Transverse colon (tissue), 4 donors: ENCODE measurements at regions not wholly inside any gene's neighbourhood (a gene's known extent, or its start where the extent isn't known, plus 50 kb on each side); places are given as distances from the start of the nearest gene placed in this dataset.

Experiments
- DNase-seq: peaks from one replicate; pipeline ENCODE4 v3.0.0-alpha.2; 2019
- H3K27ac ChIP-seq, 4 donors: fragments of 200-600 bp; sonication (generic); 2 replicates each; pipeline ENCODE4 v1.5.1; 2016 to 2018; ENCODE audit warnings: inconsistent platforms in 4 of 4
- H3K27me3 ChIP-seq: fragments of 200-600 bp; sonication (generic); 2 replicates; pipeline ENCODE4 v1.5.1; 2017; ENCODE audit warnings: inconsistent platforms
- H3K36me3 ChIP-seq, 4 donors: fragments of 200-600 bp; sonication (generic); 2 replicates each; pipeline ENCODE4 v1.5.1; 2017 to 2019; ENCODE audit warnings: inconsistent platforms in 4 of 4
- H3K4me1 ChIP-seq, 4 donors: fragments of 200-600 bp; sonication (generic); 2 replicates each; pipeline ENCODE4 v1.5.1; 2017 to 2020; ENCODE audit warnings: inconsistent platforms in 4 of 4
- H3K4me3 ChIP-seq, 4 donors: fragments of 200-600 bp; sonication (generic); 1 replicate in 1 of 4; 2 replicates in 3 of 4; pipeline versions ENCODE4 v1.5.1 to v1.6.1; 2017 to 2019; ENCODE audit warnings: inconsistent platforms in 4 of 4
- H3K9me3 ChIP-seq, 2 donors: fragments of 200-600 bp; sonication (generic); 2 replicates each; pipeline ENCODE4 v1.5.1; 2017 to 2019; ENCODE audit warnings: inconsistent platforms in 2 of 2
- EP300 ChIP-seq: sonication (generic); formaldehyde crosslinking; IDR thresholded peaks from one replicate; pipeline ENCODE4 v1.6.1; 2017; ENCODE audit warnings: antibody characterized with exemption, low read depth
- POLR2A ChIP-seq: fragments of 450-650 bp; IDR thresholded peaks from one replicate; pipeline ENCODE4 v1.6.1; 2016; ENCODE audit warnings: antibody characterized with exemption, mild to moderate bottlenecking, moderate library complexity
- POLR2AphosphoS5 ChIP-seq, 3 donors: sonication (generic); formaldehyde crosslinking; IDR thresholded peaks; one replicate each; pipeline ENCODE4 v1.6.1; 2016; ENCODE audit warnings: antibody characterized with exemption in 3 of 3
- WGBS, 2 donors: methylation state at CpG; one replicate each; pipeline ENCODE4 v1.1.5; 2018; ENCODE audit warnings: low coverage in 1 of 2; 5-methylcytosine and 5-hydroxymethylcytosine counted together
- in situ Hi-C, 4 donors: fragments of 200-750 bp; cut with MboI; loops; one replicate each; pipeline versions ENCODE4 v1.15.0 to v1.15.1; 2017; ENCODE audit warnings: low sequenced_read_pairs in 3 of 4, low pct_ligation_motif_present in 1 of 4, low pct_unique_long_range_greater_than_20kb in 1 of 4
- intact Hi-C: fragments of 100-400 bp; cut with DNase I; formaldehyde crosslinking; loops from one replicate; pipeline ENCODE4 v1.15.1; 2023; ENCODE audit warnings: low total_unique reads
- TF ChIP-seq, protein P1 (sequence below), 5 experiments: fragments of 200-600 bp in 3 of 5; fragments of 450-650 bp in 2 of 5; sonication (generic) in 3 of 5; IDR thresholded peaks; 1 replicate in 2 of 5; 2 replicates in 3 of 5; pipeline ENCODE4 v1.5.1; 2016 to 2017; ENCODE audit warnings: antibody characterized with exemption in 5 of 5, inconsistent platforms in 3 of 5, mild to moderate bottlenecking in 2 of 5, moderate library complexity in 1 of 5

- Histone ChIP-seq H3K9me3 (peaks cover 3 to 4% of the 10 kb centered on the region in 2 donors), H3K4me1 (no peaks in the 10 kb centered on the region), H3K36me3 (no peaks in the 10 kb centered on the region), H3K27ac (no peak overlapping the region), H3K27me3 (no peaks in the 10 kb centered on the region), H3K4me3 (no peak overlapping the region)
- no peak for DNase-seq
- no peak for TF ChIP-seq EP300
- TF ChIP-seq, protein P1, sequence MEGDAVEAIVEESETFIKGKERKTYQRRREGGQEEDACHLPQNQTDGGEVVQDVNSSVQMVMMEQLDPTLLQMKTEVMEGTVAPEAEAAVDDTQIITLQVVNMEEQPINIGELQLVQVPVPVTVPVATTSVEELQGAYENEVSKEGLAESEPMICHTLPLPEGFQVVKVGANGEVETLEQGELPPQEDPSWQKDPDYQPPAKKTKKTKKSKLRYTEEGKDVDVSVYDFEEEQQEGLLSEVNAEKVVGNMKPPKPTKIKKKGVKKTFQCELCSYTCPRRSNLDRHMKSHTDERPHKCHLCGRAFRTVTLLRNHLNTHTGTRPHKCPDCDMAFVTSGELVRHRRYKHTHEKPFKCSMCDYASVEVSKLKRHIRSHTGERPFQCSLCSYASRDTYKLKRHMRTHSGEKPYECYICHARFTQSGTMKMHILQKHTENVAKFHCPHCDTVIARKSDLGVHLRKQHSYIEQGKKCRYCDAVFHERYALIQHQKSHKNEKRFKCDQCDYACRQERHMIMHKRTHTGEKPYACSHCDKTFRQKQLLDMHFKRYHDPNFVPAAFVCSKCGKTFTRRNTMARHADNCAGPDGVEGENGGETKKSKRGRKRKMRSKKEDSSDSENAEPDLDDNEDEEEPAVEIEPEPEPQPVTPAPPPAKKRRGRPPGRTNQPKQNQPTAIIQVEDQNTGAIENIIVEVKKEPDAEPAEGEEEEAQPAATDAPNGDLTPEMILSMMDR (IDR thresholded peaks at IDR 0.05), result no peak
- no peak for TF ChIP-seq POLR2AphosphoS5 (IDR thresholded peaks at IDR 0.05)
- no peak for TF ChIP-seq POLR2A
- in situ Hi-C loops (no loop called here), intact Hi-C loops (no loop called here)
Measured at GRCh38 chr13:34026308-34026707, 208.4 kb downstream of the RFC3 start.

GRCh38 chr13:34028496-34029442 is 210.8 kb downstream of the RFC3 start:
- TF ChIP-seq POLR2AphosphoS5 (IDR thresholded peaks at IDR 0.05) (no peak), EP300 (no peak), POLR2A (no peak)
- TF ChIP-seq, protein P1 (IDR thresholded peaks at IDR 0.05), result no peak
- Histone ChIP-seq H3K27ac (no peak overlapping the region), H3K9me3 (no peaks in the 10 kb centered on the region), H3K4me3 (no peak overlapping the region), H3K4me1 (no peaks in the 10 kb centered on the region), H3K27me3 (no peaks in the 10 kb centered on the region), H3K36me3 (no peaks in the 10 kb centered on the region)
- DNase-seq, result no peak
- in situ Hi-C loops (no loop called here), intact Hi-C loops (no loop called here)
- WGBS, 2 donors, result 82 to 93% methylated on average over 5 of the region's 5 CpGs

DNA sequence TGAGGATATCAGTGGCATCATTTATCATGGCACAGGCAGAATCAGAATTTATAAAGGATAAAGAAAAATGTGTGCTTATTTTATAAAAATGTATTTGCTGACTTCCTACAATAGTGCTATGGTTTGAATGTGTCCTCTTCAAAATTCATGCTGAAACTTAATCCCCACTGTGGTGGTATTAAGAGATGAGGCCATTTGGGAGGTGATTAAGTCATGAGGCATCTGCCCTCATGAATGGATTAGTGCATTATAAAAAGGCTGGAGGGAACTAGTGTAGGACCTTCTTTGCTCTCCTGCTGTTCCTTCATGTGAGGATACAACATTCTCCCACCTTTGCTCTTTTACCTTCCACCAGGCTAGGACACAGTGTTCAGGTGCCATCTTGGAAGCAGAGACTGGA is 212.8 kb downstream of the RFC3 start:
- TF ChIP-seq, protein P1 (IDR thresholded peaks at IDR 0.05), result no peak
- TF ChIP-seq EP300 (no peak), POLR2A (no peak), POLR2AphosphoS5 (IDR thresholded peaks at IDR 0.05) (no peak)
- no peak overlapping the region for H3K4me3 ChIP-seq
- DNase-seq, result no peak
- in situ Hi-C loops (no loop called here), intact Hi-C loops (no loop called here)
- H3K27me3 ChIP-seq, result no peaks in the 10 kb centered on the region
- no peak overlapping the region for H3K27ac ChIP-seq
- no peaks in the 10 kb centered on the region for H3K4me1 ChIP-seq
- no peaks in the 10 kb centered on the region for H3K36me3 ChIP-seq
- H3K9me3 ChIP-seq, result peaks cover 0 to 4% of the 10 kb centered on the region in 2 donors

DNA sequence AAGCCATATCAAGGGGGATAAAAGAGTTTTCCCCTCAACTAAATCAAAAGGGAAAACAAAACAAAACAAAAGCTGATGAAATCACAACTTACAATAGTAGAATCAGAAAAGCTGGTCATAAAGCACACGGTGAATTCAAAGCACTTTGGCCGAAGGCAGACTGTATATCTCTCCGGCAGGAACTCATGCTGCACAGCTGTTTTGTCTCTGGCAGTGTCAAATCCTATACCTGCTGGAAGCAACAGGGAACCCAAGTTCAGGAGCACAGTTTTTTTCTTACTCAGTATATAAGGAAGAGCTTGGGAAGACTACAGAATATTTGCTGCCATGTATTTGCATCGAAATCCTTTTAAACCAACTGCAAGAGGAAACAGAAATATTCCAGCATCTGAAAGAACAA is 213.7 kb downstream of the RFC3 start:
- DNase-seq, result no peak
- intact Hi-C loops, result no loop called here

More for the DNA sequence above, 213.7 kb downstream of the RFC3 start:
- 19 to 46% methylated on average over 3 to 4 of the region's 4 CpGs for WGBS, 2 donors
- TF ChIP-seq, protein P1 (IDR thresholded peaks at IDR 0.05), result no peak
- no peak overlapping the region for H3K27ac ChIP-seq
- no peaks in the 10 kb centered on the region for H3K4me1 ChIP-seq
- no peak overlapping the region for H3K4me3 ChIP-seq
- peaks cover 0 to 4% of the 10 kb centered on the region in 2 donors for H3K9me3 ChIP-seq
- H3K36me3 ChIP-seq, result no peaks in the 10 kb centered on the region
- in situ Hi-C loops, result no loop called here
- H3K27me3 ChIP-seq, result no peaks in the 10 kb centered on the region
